SIG-M5 (cell line): ENCODE measurements at regions not wholly inside any gene's neighbourhood (a gene's known extent, or its start where the extent isn't known, plus 50 kb on each side); places are given as distances from the start of the nearest gene placed in this dataset.

Experiments used
- DNase-seq: peaks from one replicate; lab custom pipeline; 2025; lab: John Stamatoyannopoulos, UW

DNA sequence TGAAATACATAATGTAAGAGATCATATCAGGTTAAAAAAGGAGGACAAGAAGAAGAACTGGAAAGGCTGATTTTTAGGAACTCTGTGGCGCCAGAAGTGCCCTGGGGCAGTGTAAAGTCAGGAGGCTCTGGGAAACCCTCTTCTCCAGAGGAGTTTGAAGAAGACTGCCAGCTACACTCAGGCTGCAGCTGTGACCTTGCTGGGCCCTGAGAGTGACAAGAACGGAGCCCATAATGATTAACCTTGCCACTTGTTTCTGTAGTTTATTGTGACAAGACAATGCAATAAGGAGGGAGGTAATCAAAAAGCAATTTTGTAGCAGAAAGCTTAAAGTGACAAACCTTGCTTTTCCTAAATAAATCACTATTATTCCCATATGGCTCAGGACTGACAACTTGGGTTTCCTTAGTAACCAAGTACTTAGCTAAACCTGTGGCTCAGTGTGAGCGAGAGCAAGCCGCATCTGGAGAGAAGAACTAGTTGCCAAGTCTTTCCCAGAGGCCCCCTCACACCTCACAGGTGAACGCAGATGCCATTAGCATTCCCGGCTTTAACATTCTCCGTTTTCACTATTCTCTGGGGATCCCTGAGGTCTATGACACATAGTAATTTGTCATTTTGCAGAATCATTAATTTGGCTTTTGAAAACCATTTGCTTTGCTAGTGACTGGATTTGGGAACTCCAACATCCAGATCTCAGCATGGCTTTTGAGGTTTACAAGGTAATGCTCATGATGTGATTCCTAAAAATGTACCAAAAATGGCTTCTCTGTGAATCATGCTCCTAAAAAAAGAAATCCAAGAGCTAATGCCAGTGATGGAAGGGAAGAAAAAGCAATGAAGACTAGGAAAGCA lies 115.9 kb downstream of the OMA1 start:
- DNase-seq: no peak

DNA sequence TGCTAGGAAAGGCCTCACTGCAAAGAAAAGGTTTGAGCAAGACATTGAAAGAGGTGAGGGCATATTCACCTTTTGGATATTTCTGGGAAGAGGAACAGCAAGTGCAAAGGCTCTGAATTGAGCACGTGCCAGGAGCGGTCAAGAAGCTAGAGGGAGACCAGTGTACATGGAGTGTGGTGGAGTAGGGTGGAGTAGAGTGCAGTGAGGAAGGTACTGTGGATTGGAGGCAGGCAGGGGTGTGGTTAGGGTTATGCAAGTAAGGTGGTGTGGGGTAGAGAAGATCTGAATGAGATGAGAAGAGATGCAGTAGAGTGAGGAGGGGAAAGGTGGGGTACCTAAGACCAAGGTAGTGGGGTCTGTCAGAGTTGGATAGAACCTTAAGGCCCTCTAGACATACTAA lies 119.6 kb downstream of the OMA1 start:
- DNase-seq: no peak

DNA sequence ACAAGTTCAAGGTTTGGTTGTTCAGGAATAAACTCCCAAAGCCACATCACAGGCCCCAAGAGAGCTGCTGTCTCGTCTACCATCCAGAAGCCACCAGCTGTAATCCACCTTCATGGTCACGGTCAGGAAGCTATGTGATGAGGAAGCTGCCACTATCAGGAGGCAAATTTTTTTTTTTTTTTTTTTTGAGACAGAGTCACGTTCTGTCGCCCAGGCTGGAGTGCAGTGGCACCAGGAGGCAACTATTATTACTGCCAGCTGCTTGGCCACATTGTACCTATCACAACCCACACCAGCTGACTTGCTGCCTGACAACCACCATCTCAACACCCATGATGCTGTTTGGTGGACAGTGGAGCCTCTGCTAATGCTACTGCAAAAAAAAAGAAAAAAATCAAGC lies 124.1 kb downstream of the OMA1 start:
- no peak for DNase-seq

DNA sequence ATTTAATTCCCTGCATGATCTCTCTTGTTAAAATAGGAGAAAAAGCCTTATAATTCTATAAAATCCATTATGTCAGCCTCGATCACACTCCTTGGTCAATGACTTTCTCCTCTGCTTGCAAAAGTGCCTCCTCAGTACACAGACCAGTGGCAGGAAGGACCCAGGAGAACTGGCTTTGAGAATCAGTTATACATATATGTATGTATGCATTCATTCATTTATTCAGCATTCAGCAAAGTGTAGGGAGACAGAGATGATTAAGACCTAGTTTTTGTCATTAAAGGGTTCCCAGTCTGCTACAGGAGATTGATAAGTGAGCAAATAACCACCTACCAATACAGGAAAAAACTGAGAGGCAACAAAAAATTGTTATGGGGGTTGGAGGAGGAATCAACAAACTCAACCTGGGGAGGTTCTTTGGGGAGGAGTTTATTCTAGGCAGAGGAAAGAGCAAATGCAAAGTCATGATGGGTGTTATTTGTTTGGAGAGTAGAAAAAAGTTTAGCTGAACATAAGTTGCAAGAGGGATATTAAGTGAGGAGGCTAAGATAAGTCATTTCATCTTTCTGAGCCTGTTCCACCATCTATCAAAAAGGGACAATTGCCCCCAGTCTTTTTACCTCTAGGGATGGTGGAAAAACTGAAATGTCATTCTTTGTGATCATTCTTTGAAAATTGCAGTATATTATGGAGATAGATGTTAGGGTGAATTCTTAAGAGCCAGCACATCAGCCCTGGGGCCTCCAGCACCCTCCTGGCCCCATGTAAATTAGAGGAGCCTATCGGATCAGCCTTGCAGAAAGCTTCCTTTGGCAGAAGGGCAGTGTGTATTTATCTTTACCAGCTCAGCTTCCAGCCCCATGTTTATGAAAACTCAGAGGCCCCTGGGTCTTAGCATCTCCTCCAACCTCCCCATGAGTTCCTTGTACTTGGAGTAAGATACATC lies 128.0 kb downstream of the OMA1 start:
- no peak for DNase-seq

DNA sequence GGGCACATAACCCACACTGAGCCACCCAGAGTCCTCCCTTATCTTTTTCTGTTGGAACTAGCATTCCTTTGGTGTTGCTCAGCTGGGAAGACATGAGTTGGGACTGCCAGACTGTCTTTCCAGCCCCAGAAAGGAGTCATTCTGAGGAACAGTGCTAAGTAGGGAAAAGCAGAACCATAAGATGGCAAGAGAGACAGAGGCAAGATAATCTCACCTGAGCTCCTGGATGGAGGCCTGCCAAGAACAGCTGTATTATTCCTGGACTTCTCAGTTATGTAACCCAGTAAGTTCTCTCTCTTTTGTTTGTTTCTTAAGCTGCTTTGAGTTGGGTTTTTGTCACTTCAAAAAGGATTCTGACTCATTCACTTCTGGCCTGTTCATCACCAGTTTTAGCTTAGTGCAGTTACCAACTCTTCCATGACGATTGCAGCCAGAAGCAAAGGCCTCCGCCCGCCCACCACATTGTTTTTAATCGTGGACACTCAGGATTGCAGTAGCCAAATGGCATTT lies 134.4 kb downstream of the OMA1 start:
- no peak for DNase-seq

DNA sequence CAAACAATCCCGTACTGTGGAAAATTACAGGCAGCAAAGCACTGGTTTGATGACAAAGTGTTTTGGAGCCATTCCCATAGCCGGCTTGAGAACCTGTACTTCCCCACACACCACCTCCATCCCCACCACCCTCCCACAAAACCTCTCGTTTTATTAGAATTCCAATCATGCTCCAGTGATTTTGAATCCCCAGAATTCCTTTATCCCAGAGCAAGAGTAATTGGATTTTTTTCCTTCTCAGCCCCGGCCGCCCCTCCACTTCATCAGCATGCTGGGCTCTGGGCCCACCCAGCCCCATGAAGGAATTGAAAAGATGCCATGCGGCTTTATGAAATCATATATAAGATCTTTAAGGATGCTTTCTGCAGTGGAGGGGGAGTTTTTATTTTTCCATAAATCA lies 136.6 kb downstream of the OMA1 start:
- no peak for DNase-seq

DNA sequence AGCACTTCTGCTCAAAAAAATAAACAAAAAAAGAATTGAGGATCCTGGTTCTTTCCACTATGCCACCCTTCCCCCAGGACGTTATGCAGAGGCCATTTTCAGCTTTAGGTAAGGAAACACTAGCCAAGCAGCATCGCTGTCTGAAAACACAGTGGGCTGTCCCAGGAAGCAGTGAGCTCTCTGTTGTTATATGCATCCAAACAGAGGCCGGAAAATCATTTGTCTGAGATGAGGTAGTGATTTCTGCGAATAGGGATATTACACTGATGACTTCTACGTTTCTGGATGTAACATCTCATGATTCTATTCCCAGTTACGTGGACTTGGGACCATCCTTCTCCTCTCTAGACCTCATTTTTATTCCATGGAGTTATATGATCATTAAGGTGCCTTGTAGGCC lies 137.2 kb downstream of the OMA1 start:
- no peak for DNase-seq

DNA sequence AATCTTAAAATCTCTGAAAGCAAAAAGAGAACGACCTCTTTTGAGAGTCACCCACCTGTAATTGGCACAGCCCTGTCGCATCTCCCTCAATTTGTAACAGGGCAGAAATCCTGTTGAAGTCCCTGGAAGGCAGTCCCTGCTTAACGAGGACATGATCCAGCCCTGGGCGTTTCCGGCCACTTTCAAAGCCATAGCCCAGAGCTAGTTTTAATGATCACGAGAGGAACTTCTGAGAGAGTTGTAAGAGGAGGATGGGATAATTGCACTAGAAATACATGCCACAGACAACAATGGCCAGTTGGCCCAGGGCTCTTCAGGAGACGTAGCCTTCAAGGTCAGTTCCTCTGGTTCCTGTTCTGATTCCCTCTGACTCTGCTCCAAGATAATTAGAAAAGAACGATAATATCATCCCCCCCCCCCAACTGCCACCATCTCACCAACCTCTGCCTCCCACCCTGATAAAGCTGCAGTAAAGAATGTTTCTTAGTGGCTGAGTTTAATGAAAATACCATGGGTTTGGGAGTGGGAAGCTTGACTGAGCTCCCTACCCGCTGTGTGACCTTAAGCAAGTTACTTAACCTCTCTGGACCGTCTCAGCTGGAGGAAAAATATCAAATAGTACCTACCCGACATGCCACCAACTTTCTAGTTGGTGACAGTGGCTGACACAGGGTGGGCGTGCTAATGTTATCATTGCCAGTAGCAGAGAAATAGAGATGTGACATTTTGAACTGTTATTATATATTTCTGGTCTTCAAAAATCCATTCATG lies 140.0 kb downstream of the OMA1 start:
- no peak for DNase-seq

DNA sequence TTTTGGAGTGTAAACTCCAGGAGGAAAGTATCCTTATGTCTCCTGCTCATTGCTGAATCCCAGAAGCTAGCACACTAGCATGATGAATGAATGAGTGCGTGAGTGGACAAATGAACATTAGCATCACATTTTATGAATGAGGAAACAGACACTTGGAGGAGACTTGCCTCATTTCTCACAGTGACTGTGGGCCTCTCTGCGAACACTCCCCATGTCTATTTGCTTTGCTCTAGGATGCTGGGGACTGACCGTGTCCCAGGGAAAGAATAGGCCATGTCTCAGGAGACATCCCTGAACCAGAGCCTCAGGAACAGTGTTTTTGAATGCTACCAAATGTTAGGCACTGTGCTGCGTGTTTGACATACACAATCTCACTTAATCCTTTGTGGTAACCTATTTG lies 140.9 kb downstream of the OMA1 start:
- no peak for DNase-seq

DNA sequence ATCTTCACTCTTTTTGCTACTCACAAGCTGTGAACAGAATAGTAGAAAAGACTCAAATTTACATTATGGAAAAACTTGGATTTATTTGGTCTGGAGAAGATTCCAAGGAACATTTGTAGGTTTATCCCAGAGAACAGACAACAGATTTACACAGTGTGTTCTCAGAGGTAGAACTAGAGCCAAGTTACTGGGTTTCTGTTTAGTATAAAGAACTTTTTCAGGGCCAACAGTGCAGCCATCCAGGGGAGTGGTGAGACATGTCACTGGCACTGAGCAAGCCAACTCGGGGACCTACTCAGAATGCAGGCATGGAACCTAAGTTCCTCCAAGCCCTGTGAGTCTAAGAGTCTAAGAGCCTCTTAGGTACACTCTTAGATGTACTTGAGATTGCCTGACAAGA lies 142.6 kb downstream of the OMA1 start:
- DNase-seq: no peak

DNA sequence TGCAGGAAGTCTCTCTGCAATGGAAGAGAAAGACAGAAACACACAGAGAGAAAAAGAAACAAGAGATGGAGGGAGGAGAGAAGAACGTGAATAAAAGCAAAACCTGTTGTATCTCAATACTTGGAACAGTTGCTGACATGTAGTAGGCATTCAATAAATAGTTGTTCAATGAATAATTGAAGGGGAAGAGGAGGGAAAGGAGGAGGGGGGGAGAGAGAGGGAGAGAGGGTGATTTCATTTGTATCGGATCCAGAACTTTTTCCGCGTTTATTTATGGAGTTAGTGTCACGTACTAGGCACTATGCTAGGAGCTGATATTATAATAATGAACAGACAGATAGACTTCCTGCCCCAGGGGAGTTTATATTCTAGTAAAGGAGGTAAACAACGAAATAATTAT lies 144.1 kb downstream of the OMA1 start:
- DNase-seq: no peak

DNA sequence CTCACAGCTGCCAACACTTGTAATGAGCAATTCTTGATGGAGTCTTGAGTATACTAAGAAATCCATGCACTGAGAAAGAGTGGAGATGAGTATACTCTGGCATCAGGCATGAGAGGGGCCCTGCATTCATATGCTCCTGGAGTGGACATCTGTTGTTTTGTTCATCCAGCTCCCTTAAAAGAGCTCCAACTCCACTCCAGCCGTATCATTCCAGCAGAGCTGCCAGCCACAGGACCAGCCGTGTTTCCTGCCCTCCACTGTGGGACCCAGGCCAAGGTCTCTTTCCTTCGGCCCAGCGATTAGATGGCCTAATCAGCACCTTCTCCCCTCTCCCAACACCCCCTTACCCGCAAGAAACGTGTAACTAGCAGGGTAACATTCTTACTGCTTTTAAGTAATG lies 144.5 kb downstream of the OMA1 start:
- DNase-seq: no peak

DNA sequence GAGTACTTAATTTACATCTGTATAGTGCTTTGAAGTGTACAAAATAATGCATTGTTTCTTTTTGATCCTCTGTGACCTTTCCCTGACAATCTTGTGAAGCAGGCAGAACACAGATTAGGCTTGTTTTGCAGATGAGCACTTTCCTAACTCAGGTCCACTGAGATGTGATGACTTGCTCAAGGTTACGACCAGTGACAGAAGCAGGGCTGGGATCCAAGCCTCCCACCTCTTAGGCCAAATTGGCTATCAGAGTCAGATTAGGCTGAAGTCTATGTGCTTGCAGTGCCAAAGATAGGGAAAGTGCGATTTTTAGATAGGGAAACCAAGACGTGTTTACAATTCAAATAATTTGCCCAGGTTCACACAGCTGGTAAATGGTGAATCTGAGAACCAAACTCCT lies 147.3 kb downstream of the OMA1 start:
- no peak for DNase-seq

DNA sequence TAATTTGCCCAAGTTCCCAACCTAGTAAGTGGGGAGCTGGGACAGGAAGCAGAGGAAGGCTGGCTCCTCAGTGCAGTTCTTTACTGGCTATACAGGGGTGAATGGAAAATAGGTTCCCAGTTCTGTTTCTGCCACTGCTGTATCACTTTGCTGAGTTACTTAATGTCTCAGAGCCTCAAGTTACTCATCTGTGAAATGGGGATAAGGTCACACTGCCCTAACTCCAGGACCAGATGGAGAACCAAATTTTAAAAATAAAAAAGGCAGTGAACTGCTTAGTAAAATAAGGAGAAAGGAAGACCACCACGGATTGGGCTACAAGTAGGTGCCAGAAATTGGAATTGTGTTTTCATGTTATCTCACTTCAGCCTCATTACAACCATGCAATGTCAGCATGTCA lies 147.8 kb downstream of the OMA1 start:
- DNase-seq: no peak

DNA sequence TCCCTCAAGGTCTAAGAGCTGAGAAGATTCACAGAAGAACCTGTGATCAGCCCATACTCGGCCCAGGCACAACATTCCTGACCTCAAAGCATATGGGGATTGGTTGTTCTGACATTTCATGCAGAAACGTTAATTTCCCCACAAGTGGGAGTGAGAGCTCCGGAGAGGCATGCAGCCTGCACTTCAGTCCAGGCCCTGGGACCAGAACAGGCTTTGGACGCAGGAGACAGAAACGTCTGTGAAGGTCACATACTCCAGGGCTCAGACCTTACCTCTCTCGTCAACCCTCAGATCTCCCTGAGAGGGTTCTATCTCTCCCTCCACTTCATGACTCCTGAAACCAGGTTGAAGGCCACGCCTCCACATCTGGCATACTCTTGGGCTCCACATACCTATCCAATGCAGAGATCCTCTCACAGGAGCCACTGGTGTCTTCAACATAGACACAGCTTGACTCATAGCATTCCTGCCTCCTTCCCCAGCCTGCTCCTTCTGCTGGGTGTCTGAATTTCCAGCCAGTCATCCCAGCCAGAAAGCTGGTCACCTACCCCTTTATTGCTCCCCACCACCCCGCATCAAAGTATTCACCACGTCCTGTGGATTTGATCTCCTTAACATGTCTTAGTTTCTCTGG lies 149.2 kb downstream of the OMA1 start:
- DNase-seq: no peak

DNA sequence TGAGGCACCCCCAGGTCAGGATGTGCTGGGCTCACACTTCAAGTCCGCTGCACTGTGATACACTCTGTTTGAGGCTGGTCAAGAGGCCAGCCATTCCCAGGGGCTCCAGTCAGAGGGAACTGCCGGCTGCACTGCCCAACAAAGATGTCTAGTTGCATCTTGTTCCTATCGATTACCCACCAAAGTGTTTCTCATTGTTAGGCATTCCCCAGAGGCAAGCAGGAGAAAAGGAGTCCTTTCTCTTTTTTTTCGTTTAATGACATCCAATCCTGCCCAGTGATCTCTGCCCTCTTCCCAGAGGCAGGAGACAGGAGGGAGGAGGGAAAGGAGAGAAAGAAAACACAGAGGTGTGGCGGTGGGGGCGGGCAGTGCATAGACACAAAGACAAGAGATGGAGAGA lies 150.4 kb downstream of the OMA1 start:
- no peak for DNase-seq

DNA sequence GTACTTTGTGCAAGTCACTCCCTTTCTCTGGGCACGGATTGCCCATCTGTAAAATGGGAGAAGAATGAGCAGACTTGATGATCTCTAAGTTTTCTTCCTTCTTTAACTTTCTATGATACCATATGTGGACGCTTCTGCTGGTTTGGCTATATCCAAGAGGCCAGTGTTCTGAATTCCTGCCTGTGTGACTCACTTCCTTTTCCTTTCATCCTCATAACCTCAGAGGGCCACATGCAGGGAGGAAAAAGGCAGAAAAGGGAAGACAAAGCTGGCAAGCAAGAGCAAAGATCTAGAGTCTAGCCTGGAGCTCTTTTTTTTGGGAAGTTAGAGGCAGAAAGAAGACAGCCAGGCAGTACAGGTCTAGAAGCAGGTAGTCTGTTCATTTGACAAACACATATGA lies 151.2 kb downstream of the OMA1 start:
- DNase-seq: no peak

DNA sequence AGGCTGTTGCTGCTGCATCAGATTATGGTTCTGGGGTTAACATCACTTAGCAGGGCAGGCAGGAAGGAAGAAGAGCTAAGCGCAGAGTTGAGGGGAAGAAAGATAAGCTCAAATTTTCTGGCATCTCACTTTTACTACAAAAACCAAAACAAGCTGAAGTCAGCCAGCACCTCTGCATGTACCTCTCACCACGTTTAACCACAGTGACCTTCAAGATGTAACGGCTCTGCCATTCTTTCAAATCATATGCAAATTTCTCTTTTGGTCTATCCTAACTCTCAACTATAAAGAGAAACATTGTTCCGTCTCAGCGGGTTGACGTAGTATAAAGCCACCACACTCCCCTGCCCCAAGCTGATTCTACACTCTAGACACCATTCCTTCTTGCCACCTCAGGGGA lies 154.4 kb downstream of the OMA1 start:
- DNase-seq: no peak

DNA sequence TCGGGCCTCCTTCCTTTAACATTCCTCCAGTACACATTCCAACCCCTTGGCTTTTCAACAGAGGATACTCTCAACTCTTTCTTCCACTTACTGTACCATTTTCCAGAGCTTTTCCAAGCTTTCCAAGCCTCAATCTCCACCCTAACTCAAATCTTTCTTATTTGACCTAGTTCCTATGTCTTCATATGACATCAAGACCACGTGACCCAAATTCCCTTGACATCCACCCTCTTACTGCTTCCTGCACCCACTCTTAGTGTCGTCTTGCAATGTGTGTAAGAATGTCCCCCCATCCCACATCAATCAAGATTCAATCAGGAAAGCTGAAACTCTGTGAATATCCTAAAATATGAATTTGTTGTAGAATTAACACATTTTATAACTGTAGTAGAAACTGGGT lies 155.0 kb downstream of the OMA1 start:
- DNase-seq: no peak

DNA sequence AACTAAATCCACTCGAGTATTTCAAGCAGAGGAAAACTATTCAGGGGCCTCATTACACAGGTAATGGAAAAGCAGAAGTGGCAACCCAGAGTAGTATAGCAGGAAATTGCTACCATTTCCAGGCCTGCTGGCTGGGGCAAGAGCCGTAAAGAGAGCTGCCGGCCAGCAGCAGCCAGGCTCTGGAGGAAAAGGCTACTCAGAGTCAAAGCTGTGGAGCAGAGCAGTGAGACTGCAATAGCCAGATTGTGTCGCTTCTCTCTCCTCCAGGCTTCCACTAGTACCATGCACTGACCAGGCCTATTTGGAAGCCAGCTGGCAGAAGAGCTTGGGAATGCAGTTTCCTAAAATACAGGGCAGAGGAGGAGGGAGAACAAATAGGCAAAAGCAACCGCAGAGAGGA lies 155.5 kb downstream of the OMA1 start:
- DNase-seq: no peak

DNA sequence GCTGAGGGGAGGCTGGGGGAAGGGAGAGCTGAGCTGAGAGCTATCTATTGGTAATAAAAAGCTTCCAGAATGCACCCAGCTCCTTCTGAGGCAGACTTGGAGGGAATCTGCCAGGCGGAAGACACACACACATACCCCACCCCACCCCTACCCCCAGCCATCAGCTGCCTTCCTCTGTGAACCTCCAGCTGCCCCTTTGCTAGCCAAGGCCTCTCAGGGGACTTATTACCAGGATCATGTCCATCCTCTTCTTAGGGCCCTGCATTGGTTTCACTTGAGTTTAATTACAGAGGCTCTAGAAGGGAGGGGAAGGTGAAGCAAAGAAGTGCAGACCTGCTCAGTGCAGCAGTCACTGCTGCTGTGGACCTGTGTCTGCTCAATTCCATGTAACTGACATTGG lies 156.4 kb downstream of the OMA1 start:
- DNase-seq: no peak

DNA sequence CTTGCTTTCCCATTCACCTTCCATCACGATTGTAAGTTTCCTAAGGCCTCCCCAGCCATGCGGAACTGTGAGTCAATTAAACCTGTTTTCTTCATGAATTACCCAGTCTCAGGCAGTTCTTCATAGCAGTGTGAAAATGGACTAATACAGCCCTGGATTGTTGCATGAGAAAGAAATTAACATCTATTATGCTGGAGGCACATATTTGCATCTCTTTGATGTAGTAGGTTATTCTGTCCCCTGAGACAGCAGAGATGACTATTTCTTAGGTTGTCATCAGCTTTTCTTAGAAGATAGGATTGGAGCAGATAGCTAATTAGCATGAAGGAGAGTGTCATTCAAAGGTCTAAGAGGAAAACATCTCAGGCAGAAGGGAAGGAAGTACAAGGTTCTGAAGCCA lies 166.2 kb downstream of the OMA1 start:
- DNase-seq: no peak
